ENCODE measurements at regions not wholly inside any gene's neighbourhood (a gene's known extent, or its start where the extent isn't known, plus 50 kb on each side); places are given as distances from the start of the nearest gene placed in this dataset.

DNA sequence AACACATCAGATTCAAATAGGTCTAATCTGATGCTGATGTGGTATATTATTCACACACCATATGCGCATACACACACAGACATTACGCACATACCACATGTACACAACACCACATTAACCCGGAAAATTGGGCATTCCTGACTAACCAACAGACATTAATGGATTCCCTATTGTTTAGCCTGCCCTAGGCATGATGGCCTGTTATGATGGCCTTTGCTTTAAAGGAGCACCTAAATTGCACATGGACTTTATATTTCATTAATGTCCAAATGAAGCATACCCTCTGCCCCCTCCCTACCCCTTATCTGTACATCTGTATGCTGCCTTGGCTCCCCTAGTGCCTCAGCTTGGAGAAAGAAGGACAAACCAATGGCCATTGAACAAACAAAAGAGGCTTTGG lies 127.7 kb upstream of the PRLR start:
- H2AK9ac ChIP-seq (replicated peaks; ENCODE audit: low read depth, low read length, poor library complexity), result no peak overlapping the region
- H3K4me2 ChIP-seq (ENCODE audit: low read depth, low read length), result no peak overlapping the region
- no peak overlapping the region for H4K8ac ChIP-seq (ENCODE audit: low read depth in 2 of 2, low read length in 2 of 2)
- H3K4me3 ChIP-seq (ENCODE audit: insufficient read depth, low read depth, low read length), result no peak overlapping the region
- BruUV-seq (replicated peaks), result no TSS peak
- H3K9ac ChIP-seq (ENCODE audit: low read depth, low read length), result no peak overlapping the region
- intact Hi-C loops (cut with micrococcal nuclease), result no loop called here
- no peak overlapping the region for H4K91ac ChIP-seq (ENCODE audit: insufficient read depth, low read depth, low read length)
- H3K4me1 ChIP-seq (ENCODE audit: control insufficient read depth, insufficient read depth, low read length), result no peaks in the 10 kb centered on the region
- WGBS, 2 experiments (ENCODE audit: extremely low coverage in 2 of 2, insufficient read length in 1 of 2), result 51% methylated on average over 2 of the region's 3 CpGs; no CpG with 5 or more reads in 1 of the 2 experiments
- H3K9me3 ChIP-seq (ENCODE audit: control insufficient read depth, insufficient read depth, low read length), result no peaks in the 10 kb centered on the region
- no peak overlapping the region for H2BK15ac ChIP-seq (ENCODE audit: low read depth, low read length)
- H2AK5ac ChIP-seq (ENCODE audit: low read depth, low read length), result no peak overlapping the region
- ChIA-PET CTCF (no interaction called here), POLR2A (ENCODE audit: unreplicated experiment) (no interaction called here)
- no peaks in the 10 kb centered on the region for H3K79me1 ChIP-seq (ENCODE audit: low read depth in 1 of 2, low read length in 2 of 2)
- in situ Hi-C loops (cut with MboI; ENCODE audit: low sequenced_read_pairs), result no loop called here
- dilution Hi-C loops (cut with HindIII; ENCODE audit: low sequenced_read_pairs, unreplicated experiment), result no loop called here
- no peak overlapping the region for H2AFZ ChIP-seq (replicated peaks; ENCODE audit: low read length, poor library complexity)
- H3K9me1 ChIP-seq (ENCODE audit: insufficient read depth, low read length), result no peaks in the 10 kb centered on the region
- H2BK120ac ChIP-seq (ENCODE audit: low read depth, low read length), result no peak overlapping the region
- H3K56ac ChIP-seq (ENCODE audit: extremely low read depth, insufficient read depth, low read length), result no peak overlapping the region
- no peak overlapping the region for H3K27ac ChIP-seq (ENCODE audit: insufficient read depth, low read length)
- no peaks in the 10 kb centered on the region for H3K36me3 ChIP-seq (ENCODE audit: control insufficient read depth, insufficient read depth, low read length)
- H3K27me3 ChIP-seq (ENCODE audit: control insufficient read depth, insufficient read depth, low read length), result no peaks in the 10 kb centered on the region
- TF ChIP-seq BHLHE40 (IDR thresholded peaks at IDR 0.05; ENCODE audit: low read depth, low read length), result no peak
- TF ChIP-seq, protein P1, sequence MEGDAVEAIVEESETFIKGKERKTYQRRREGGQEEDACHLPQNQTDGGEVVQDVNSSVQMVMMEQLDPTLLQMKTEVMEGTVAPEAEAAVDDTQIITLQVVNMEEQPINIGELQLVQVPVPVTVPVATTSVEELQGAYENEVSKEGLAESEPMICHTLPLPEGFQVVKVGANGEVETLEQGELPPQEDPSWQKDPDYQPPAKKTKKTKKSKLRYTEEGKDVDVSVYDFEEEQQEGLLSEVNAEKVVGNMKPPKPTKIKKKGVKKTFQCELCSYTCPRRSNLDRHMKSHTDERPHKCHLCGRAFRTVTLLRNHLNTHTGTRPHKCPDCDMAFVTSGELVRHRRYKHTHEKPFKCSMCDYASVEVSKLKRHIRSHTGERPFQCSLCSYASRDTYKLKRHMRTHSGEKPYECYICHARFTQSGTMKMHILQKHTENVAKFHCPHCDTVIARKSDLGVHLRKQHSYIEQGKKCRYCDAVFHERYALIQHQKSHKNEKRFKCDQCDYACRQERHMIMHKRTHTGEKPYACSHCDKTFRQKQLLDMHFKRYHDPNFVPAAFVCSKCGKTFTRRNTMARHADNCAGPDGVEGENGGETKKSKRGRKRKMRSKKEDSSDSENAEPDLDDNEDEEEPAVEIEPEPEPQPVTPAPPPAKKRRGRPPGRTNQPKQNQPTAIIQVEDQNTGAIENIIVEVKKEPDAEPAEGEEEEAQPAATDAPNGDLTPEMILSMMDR (conservative IDR thresholded peaks at IDR 0.05; ENCODE audit: low read depth, low read length), result no peak
- no peak for TF ChIP-seq RCOR1 (IDR thresholded peaks at IDR 0.05; ENCODE audit: insufficient replicate concordance, low read length)
- no peak for TF ChIP-seq RFX5 (IDR thresholded peaks at IDR 0.05; ENCODE audit: low read depth, low read length)
- TF ChIP-seq MAZ (IDR thresholded peaks at IDR 0.05; ENCODE audit: borderline replicate concordance, low read depth, low read length), result no peak
- no peak for TF ChIP-seq FOS (IDR thresholded peaks at IDR 0.05; ENCODE audit: low read depth, low read length)
- no peak for TF ChIP-seq MXI1 (IDR thresholded peaks at IDR 0.05; ENCODE audit: borderline replicate concordance, low read depth, low read length)
- no peak for TF ChIP-seq CEBPB (IDR thresholded peaks at IDR 0.05; ENCODE audit: low read depth, low read length)
- no peak for TF ChIP-seq SMC3 (IDR thresholded peaks at IDR 0.05; ENCODE audit: low read depth, low read length)
- TF ChIP-seq POLR2A (IDR thresholded peaks at IDR 0.05; ENCODE audit: low read depth, low read length), result no peak
- TF ChIP-seq NFE2L2 (IDR thresholded peaks at IDR 0.05; ENCODE audit: low read depth, low read length), result no peak
- H3K23ac ChIP-seq (ENCODE audit: low read depth, low read length), result no peak overlapping the region
- H3K4ac ChIP-seq (ENCODE audit: low read depth, low read length), result no peak overlapping the region
- H4K20me1 ChIP-seq (ENCODE audit: insufficient read depth, low read length), result no peaks in the 10 kb centered on the region
- no peak for ATAC-seq (ENCODE audit: low read depth)
- H3K18ac ChIP-seq (ENCODE audit: low read depth, low read length), result no peak overlapping the region
- H4K5ac ChIP-seq (ENCODE audit: low read depth, low read length), result no peak overlapping the region
- no peak overlapping the region for H2BK20ac ChIP-seq (ENCODE audit: low read depth, low read length)
- H3K14ac ChIP-seq (replicated peaks; ENCODE audit: low read depth, low read length), result no peak overlapping the region
- no peak for DNase-seq
- H2BK5ac ChIP-seq (ENCODE audit: low read depth, low read length, poor library complexity, severe bottlenecking), result no peak overlapping the region

All from IMR-90 (cell line).